ENCODE measurements at regions not wholly inside any gene's neighbourhood (a gene's known extent, or its start where the extent isn't known, plus 50 kb on each side); places are given as distances from the start of the nearest gene placed in this dataset.

GRCh38 chr13:56888455-56888854 is 252.3 kb upstream of the PRR20A start:
- TF ChIP-seq POLR2A (IDR thresholded peaks at IDR 0.05), result no peak
- no peak for TF ChIP-seq CTCF (IDR thresholded peaks at IDR 0.05)

All from Peyer's patch (tissue), 4 donors.